HG03039 (cell line): ENCODE measurements at regions not wholly inside any gene's neighbourhood (a gene's known extent, or its start where the extent isn't known, plus 50 kb on each side); places are given as distances from the start of the nearest gene placed in this dataset.
"Not testable (repeated sequence)": the region's sequence is repeated elsewhere in the genome, so short reads cannot be mapped to it uniquely, and the experiment has no call there.

Source experiments
- ATAC-seq: cut with Tn5 transposase; IDR thresholded peaks from one replicate; pipeline ENCODE4 v1.9.1; 2021; ENCODE audit warnings: mild to moderate bottlenecking, moderate library complexity; ENCODE audit not compliant: unreplicated experiment

DNA sequence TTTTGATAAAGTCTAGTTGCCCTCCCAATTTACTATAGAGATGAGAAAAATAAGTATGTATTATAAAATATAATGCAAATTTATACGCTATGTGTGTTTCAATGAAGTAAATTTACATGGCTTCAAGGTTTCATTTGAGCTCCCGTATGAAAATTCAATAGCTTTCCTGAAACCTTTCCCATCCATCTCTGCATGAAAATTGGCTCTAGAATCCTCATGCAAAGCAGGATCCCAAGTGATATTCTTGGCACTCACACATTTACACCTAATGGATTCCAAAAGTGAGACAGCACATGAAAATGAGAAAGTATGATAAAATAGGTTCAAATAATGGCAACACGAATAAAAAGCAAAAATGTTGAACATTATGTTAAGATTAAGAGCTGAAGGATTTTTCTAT, 1595.8 kb upstream of the SEL1L start:
- no peak for ATAC-seq

DNA sequence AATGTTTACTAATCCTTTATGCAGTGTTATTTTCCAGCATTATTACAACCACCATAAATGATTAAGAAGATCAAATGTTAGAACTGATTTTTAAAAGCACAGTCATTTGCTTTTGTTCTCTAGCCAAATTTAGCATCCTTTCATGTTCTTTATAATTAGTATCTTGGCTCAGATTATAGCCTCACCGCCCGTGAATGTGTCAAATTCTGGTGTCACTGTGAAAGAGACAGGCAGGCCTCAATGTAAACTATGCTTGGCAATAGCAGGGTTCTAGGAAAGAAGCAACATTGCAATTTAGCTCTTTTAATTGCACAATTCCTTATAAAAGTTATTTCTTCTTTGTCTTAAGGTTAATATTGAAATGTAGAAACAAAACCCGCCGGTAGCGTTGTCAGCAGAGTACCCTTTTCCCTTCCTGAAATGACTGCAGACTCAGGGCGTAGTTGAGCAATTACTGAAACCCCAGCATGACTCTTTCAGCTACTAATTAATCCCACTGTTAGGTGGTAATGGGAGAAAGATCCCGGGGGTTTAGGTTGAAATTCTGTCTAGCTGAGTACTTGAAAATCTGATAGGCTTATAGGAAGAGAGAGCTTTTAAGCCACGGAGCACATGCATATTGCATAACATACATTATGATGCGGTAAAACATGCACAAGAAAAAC, 1600.5 kb upstream of the SEL1L start:
- ATAC-seq = no peak

DNA sequence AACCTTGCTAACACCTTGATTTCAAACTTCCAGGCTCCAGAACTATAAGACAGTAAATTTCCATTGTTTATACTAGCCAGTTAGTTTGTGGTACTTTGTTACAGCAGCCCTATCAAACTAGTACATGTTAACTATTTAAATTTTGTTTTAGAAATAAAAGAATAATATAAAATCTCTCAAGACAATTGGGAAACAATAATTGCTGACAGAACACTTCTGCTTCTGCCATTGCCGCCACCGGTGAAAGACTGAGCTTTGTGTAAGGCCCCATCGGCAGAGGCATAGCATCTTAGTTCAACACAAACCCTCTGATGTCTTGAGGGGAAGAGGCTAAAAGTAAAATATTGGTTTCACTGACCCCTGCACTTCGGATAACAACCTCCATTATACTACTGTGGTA, 1607.1 kb upstream of the SEL1L start:
- no peak for ATAC-seq

DNA sequence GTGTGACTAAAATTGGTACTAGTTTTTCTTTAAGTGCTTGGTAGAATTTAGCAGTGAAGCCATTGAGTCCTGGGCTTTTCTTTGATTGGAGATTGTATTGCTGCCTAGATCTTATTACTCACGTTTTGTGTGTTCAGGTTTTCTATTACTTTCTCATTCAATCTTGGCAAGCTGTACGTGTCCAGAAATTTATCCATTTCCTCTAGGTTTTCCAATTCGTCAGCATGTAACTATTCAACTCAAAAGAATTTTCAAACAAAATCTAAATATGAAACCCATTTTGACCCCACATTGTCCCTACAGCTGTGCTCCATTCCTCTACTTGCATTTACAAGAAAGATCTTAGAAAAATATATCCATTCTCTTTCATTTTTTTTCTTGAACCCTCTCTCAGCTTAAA, 1613.4 kb upstream of the SEL1L start:
- no peak for ATAC-seq

DNA sequence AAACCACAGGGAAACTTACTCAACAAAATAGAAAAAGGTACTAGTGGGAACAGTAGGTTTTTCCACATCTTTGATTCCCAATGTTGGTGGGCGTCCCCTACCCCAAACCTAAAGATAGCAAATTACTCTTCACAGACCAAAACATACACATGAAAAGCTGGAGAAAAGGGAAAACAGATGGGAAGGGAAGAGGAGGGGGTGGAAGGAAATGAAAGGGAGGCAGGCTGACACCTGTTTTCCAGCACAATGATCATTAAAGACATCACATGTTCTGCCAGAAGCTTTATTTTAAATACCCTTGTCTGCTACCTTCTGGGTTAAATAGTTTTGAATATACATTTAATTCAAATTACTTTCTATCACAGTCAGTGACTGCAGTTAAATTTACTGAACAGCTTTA, 1617.9 kb upstream of the SEL1L start:
- ATAC-seq = no peak

DNA sequence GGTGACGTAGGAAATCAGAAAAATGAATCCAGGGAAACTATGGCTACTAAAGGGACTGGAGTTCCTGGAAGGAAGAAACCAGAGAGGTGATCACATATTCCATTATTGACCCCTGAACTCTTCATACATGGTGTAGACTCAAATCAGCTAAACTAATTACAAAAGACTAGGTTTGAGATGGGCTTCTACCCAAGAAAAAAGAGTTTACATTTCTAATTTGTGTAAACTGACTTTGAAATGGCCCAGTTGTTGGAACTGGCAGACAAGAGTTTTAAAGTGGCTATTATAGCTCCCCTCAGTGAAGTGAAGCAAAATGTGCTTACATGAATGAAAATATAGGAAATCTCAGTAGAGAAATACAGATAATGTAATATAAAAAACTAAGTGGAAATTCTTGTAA, 1619.4 kb upstream of the SEL1L start:
- no peak for ATAC-seq

DNA sequence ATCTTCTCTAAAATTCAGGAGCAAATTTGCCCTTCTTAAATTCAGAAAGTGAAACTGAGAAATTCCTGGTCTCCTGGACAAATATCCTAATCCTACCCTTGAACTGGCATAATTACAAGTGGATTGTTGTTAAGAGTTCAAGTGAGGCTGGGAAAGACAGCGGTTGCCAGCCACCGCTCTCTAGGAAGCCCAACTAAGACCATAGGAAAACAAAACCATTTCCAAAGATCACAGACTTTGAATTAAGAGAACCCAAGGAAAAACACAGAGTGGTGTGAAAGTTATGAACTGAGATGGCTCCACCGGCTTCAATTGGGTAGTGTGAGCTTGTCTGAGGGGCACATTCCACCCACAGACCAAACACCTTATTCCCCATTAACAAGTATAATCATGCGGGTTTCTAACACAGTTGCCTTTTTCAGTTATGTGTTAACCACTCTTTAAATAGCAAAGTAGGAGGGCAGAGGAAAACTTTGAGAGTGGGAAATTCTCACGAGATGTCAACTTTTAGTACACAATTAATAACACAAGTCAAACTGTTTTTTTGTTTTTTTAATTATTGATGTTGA, 1628.8 kb upstream of the SEL1L start:
- ATAC-seq = no peak

DNA sequence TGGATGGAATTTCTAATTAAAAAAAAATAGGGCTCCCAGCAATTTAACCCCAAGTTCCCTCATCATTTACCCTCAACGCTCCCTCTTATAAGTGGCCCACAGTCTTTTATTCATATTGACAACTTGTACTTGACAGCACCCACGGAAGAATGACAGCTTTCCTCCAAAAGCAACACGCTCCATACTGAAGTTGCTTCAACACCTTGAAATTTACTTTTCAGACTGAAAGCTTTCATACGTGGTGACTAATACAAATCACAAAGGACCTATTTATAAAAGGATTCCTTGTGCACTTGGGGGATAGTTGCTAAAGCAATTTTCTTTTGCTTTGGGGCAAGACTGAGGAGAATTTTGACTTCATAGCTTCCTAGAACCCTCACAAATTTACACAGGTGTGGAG, 1629.4 kb upstream of the SEL1L start:
- no peak for ATAC-seq

DNA sequence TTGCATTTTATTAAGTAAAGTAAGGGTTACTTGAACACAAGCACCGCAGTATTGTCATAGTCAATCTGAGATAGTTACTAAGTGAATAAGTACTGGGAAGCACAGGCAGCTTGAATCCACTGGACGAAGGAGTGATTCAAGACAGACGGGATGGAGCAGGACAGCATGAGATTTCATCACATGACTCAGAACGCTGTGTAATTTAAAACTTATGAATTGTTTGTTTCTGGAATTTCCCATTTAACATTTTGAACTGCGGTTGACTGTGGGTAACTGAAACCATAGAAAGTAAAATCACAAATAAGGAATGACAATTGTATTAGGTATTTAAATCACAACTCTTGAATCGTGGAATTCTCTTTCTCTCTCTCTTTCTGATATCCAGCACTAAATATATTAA, 1630.4 kb upstream of the SEL1L start:
- no peak for ATAC-seq

DNA sequence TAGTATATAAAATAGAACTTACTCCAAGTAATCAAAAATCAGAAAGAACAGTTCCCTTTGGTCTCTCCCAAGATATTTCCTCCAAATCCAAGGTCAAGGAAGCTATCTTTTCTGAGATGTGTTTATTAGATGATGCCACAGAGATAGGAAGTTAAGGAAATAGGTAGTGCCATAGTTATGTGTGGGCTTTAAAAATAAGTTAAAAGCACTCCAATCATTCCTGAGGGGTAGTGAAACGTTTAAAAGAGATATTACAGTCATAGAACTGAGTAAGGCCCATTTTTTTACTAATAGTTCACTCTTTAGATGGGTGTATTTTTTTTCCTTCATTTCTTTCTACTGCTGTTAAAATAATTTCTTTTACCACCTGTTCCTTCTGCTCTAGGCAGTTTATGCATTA, 1630.9 kb upstream of the SEL1L start:
- ATAC-seq = no peak

DNA sequence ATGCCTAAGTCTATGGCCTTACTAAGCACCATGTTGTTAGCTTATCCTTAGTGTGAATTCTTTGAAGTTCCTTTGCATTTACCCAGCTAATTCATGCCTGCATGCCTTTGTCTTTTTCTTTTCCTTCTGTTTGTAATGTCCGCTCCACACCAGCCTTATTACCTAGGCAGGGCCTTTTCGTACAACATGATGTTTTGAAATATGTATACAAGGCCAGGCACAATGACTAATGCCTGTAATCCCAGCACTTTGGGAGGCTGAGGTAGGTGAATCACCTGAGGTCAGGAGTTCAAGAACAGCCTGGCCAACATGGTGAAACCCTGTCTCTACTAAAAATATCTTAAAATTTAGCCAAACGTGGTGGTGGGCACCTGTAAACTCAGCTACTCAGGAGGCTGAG, 1636.5 kb upstream of the SEL1L start:
- ATAC-seq = no peak

DNA sequence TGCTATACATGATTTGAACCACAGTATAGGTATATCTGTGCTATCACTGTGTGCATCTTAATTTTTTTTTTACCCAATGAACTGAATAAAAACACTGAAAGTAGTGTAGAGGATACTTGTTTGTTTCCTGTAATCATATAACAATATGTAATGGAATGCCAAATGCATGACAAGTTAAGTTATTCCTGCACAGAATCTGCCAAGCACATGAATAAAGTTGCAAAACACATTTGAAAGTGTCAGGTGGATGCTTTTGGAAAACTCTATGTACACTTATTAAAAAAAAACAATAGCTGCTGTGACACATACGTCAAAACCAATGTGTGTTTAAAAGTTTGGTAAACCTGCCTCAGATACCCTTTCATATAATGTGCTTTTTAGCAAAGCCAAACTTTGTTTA, 1638.1 kb upstream of the SEL1L start:
- ATAC-seq = no peak

DNA sequence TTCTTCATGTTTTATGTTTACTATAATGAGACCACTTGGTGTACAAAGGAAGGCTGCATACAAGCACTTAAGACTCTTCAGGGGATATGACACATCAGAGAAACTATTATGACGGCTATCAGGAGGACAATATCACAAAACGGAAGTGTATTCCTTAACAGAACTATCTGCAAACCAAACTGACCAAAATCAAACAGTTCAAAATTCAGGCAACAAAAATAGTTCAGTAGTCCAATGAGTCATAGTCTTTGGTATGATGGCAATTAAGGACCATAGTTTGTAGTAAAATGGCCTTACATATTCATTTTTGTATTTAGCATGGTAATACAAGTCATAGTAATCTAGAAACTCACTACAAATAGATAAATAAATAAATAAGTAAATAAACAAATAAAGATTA, 1638.7 kb upstream of the SEL1L start:
- no peak for ATAC-seq

DNA sequence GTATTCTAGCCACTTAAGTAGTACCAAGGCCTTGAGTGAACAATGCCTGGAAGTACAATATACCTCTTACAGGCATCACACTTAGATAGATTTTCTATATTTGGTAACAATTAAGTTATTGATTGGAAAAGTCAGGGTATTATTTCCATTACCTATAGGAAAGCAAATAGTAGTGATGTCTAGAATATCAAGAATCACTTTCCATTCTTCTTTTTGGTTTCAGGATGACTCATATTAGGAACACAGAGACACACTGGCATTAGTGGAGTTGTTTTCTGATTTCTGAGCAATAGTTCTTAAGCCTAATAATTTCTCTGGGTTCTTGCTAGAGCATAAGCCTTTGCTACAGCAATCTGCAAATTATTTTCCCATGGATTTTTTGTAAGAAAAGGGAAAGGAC, 1640.0 kb upstream of the SEL1L start:
- no peak for ATAC-seq

DNA sequence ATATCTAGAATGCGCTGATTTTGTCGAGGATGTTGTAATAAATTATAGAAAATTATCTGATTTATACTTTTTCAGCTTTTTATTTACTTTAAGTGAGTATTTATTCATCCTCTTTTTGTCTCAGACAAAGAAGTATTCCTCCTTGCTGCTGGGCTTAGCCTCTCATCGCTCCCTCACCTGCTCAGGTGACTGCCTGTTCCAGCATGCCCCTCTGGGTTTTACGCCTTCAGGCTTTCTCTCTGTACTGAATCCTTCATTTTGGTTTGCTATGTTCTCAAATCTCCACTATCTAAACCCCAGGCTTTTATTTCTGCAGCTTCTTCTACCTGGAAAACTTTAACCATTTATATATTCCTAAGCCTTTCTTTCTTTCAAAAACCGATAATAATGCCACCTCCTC, 1650.9 kb upstream of the SEL1L start:
- no peak for ATAC-seq

DNA sequence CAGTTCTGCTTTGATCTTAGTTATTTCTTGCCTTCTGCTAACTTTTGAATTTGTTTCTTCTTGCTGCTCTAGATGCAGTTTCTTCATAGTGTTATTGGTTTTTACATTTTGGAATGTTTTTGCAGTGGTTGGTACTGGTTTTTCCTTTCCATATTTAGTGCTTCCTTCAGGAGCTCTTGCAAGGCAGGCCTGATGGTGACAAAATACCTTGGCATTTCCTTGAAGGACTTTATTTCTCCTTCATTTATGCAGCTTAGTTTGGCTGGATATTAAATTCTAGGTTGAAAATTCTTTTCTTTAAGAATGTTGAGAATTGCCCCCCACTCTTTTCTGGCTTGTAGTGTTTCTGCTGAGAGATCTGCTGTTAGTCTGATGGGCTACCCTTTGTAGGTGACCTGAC, 1654.7 kb upstream of the SEL1L start:
- not testable (repeated sequence) for ATAC-seq

DNA sequence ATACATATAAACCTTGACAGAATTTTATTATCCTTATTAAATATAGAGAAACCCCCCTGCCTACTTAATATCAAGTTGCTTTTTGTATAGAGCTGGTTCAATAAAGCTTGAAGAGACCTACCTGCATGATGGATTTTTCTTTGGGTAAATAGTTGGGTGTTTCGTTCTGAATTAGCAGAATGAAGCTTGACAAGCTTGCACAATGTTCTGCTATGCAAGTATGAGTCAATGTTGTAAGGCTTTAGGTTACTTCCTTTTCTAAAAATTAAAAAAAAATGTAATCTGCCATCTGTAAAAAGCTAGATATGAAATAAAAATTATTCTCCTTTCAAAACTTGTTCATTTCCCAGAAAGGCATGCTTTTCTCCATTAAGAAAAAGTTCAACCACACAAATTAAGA, 1662.6 kb upstream of the SEL1L start:
- ATAC-seq = no peak

DNA sequence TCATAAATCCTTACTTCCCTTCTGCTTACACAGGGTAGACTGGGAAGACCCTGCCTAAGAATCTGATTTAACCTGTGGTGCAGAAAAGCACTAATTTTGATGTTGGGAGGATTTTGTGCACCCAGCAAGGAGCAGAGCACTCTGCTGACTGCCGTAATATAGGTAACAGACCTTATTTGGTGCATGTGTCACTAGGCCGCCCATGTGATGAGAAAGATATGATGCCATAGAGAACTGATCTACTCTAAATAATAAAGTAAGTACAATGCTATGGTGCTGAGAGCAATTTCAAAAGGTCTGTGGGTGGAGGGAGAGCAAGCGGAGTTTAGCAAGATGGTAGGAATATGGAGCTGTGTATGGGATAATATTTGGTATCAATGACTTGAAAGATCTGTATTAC, 1663.6 kb upstream of the SEL1L start:
- ATAC-seq = no peak

DNA sequence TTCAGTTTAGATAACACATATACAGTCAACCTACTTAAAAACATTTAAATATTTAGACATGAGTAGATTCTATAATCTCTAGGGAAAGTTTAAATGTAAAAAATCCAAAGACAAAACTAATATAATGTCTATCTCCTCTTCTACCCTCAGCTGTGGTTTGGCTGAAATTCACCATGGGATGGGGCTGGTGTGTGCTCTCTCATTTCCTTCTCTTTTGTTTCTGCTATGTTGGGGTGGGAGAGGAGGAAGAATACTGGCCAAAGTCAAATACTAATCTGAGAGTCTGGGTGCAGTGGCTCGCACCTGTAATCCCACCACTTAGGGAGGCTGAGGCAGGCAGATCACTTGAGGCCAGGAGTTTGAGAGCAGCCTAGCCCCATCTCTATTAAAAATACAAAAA, 1673.9 kb upstream of the SEL1L start:
- no peak for ATAC-seq

DNA sequence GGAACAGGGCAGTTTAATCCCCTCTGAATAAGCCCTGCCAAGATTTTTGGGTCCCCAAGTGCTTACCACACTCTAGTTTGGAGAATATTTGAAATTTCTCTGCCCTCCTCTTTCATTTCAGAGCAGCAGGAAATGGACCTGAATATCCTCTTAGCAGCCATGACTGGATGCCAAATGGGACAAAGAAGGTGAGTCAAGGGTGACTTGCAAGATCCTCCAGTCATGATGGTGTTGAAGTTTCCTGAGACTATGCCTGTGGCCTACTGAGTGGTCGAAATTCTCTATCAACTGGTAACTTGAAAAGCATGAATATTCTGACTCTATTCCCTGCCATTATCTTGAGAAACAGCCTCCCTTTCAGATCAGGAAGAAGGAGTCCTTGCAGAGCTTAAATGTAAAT, 1674.7 kb upstream of the SEL1L start:
- ATAC-seq = no peak

DNA sequence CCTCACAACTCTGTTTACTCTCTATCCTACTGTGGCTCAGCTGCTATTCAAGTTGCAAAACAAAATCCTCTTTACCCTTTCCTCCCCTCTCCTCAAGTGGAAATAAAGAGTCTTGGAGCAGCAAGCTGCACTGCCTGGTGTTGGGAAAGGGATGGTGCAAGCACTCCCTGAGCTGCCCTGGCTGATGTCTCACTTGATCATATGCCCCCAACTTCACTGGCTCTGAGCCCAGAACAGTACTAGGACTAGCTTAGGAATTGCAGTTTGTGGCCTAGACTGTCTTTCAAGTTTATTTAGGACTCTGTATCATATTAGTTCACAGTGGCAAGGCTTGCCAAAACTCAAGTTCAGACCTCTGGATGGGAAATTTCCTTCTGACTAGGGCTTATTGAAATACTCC, 1683.8 kb upstream of the SEL1L start:
- ATAC-seq = no peak

DNA sequence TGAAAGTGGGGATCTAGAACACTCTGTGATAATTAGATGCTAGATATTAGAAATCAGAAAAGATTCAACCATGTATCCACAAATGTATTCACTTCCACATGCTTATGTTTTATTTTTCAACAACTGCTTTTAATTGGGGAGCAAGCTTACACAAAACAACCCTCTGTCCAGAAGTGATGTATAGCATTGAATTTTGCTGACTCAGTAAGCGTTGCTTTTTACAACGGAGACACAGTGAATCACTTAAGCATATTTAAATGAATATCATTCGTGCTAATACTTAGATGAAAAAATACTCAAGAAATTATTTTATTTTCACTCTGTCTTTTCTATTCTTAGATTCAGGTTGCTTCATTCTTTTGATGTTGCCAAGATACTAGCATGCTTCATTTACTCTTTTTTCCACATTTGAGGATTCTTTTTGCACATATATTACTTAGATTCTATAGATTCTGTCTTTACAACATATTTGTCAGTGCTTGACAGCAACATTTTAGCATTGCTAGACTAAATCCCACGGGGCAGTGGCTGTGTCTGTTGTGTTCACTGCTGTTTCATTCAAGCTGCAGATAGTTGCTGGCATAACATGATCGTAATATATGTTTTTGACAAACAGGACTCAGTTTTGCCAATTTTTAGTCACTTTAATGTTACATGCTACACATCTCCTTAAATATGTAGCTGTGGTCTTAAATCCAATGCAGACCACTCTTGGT, 1714.4 kb upstream of the SEL1L start:
- ATAC-seq = no peak

DNA sequence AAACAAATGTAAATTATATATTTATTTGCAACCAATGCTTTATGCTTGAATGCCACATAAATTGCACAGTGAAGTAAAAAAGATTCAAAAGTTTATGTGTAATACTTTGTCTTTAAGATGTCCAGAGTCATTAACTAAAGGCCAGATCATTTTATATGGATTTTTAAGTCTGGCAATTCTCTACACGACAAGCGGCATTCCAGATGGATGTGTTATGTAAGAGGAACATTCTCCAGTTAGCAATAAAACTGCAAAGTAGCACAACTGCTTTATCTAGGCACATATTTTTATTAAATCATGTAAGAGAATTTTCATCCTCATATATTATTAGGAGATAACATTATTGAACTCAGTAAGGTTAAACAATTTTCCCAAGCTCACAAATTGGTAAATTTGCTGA, 1717.7 kb upstream of the SEL1L start:
- ATAC-seq = no peak
